ENCODE measurements at regions not wholly inside any gene's neighbourhood (a gene's known extent, or its start where the extent isn't known, plus 50 kb on each side); places are given as distances from the start of the nearest gene placed in this dataset.

GRCh38 chr14:37903343-37904191 lies 304.1 kb upstream of the SSTR1 start:
- DNase-seq, result no peak

- DNase-seq, result no peak
Measured at GRCh38 chr14:37924622-37925021, 283.1 kb upstream of the SSTR1 start.

DNA sequence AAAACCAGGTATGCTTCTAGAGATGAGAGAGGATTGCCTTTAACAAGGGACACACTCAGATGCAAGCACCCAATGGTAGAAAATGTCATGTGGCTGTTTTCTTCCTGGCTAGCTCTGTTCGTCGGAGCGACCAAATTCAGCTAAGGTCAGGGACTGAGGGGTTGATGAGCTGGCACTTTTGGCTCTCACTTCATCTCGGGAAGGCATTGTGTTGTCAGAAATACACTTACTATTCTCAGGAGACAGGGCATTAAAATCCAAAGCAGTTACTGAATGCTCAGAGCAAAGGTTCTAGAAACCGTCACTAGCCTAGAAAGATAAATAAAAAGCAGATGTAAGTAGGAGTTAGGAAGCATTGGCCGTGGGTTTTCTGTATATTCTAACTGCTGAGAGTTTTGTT lies 275.7 kb upstream of the SSTR1 start:
- DNase-seq, result no peak

GRCh38 chr14:37932481-37932880 lies 275.2 kb upstream of the SSTR1 start:
- no peak for DNase-seq

DNA sequence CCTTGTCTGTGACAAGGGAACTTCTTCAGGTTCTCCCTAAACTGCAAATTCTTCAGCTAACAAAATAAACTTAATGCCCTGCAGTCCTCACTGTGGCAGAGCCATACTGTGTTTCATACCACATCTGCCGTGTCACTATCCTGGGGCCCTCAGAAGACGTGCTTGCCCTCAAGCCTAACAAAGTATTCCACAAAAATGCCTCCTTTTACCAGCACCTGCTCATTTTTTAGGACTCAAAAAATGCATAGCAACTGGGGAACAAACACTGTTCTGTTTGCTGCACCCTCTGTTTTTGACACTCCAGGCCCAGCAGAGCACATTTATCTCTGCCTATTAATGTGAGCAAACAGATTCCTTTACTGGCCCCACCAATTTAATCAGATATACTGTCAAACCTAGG lies 270.7 kb upstream of the SSTR1 start:
- no peak for DNase-seq

- no peak for DNase-seq
Measured at GRCh38 chr14:37939442-37940028, 268.2 kb upstream of the SSTR1 start.

- no peak for DNase-seq
Measured at GRCh38 chr14:37945959-37946358, 261.7 kb upstream of the SSTR1 start.

GRCh38 chr14:37946819-37947218 lies 260.9 kb upstream of the SSTR1 start:
- DNase-seq, result no peak

DNA sequence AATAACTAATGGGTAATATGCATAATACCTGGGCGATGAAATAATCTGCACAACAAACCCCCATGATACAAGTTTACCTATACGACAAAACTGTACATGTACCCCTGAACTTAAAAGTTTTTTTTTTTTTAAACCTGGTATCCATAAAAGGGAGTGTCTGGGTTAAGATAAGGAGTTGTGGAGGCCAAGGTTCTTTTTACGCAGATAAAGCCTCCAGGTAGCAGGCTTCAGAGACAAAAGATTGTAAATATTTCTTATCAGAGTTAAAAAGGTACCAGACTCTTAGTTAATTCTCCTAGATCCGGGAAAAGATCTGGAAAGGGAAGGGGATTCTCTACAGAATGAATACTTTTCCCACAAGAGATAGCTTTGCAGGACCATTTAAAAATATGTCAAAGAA lies 259.4 kb upstream of the SSTR1 start:
- no peak for DNase-seq

DNA sequence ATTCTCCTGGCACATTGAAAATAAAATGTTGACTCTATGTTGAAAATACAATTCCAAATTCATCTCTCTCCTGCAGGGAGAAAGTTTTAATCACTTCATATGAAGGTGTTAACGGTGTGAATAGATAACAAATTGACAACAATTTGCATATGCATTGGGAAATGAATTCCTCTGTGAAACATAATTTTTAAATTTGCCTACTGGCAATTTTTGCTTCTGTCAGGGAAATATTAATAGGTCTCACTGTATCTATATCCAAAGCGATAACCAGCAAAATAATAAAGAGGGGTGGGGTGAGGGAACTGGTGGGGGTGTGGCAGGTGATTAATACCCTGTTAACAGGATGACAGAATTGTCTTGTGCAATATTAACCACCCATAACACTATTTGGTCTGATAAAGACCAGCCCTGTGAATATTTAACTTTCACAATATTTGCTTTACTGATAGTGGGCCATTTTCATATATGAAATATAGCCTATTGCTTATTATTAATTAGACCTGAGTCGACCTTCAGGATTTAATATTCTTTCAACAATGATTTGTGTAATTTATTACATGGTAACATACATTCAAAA lies 239.0 kb upstream of the SSTR1 start:
- DNase-seq, result no peak

DNA sequence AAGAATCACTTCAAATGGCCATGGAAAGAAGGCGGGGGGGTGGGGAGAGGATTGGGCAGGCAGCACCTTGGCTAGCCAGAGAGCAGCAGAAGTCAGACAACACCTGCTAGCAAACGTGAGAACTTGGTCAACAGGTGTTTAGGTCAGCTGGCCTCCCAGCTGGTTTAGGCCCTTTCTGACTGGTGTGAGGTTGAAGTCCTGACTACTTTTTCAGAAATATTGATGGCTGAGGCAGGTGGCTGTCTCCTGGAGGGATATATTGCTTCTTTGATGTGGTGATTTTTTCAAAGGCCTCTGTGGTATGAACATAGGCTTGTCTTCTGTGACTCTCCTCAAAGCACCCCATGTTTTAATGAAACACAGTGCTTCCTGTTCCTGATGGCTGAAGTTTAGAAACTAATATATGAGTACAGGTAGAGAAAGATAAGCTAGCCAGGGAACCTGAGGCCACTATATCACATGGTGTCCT lies 238.2 kb upstream of the SSTR1 start:
- DNase-seq, result no peak

GRCh38 chr14:37970696-37971095 lies 237.0 kb upstream of the SSTR1 start:
- no peak for DNase-seq

DNA sequence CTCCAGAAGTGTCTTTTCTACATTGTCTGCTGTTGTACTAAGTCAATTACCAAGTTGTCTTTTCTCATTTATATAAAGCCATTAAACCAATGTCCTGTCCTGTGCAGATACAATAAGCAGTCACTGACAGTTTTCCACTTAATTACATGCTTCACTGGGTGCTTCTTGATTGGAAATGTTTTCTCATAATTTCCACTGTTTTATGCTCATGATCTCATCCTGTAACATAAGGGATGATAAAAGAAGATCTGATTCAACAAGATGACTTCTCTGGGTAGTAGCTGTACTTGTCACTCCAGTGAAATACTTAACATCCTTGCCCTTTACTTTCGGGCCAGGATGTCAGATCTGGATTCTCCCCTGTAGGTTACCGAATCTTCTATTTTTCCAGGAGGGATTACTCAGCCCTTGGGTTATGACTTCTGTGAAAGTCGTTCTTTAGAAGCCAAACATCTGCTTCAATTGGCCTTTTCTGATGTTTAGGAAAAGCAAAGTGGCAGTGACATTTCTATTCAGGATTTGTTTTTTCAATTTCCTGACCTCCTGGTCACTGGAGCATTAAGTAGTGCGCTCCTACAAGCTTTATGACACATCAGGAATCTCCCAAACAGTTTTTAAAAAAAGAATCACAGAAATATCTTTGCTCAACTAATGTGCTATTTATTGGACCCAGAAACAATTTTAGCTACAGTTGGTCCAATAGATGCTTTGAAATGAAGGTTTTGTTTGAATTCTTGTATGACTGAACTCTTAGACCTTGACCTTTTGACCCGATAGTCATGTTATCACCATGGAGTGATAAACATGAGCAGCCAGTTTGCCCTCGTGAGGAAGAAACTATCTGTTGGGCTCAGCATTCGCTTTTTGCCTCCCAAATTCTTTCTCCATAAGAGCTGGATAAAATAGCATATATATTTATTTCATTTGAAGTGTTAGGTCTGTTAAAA lies 234.5 kb upstream of the SSTR1 start:
- no peak for DNase-seq

DNA sequence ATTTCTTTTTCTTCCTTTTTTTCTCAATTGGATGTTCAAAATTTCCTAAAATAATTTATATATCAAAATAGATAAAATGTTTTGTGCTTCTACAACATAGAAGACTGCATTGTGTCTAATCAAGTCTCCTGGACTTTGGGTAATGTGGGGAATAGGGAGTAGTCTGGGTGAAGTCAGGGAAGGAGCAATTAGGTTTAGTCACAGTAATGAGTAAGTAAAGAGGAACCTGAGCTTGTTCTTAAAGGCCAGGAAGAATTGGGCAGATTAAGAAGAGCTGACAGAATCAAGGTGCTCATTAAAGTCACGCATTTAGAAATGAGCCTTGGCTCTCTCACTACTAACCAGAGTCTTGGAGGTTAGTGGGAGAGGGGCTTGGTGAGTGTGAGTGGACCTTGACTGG lies 233.3 kb upstream of the SSTR1 start:
- DNase-seq, result no peak

DNA sequence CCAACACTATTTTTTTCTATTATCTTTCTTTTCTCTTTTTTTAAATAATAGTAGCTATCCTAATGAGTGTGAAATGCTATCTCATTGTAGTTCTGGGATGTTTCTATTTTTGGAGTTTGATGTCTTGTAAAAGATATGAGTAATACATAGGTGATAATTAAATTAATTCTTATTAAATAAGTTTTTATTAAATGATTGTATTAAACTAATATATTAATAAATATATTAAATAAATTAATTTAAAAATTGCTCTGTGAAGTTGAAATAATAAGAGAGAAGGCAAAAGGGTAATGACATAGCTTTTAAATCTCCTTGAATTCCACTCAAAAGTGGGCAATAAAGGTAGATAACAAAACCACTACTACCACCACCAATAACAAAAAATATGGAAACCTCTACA lies 230.2 kb upstream of the SSTR1 start:
- no peak for DNase-seq

GRCh38 chr14:37985826-37986470 lies 221.8 kb upstream of the SSTR1 start:
- DNase-seq, result peak; percentile 2 to 36 (median 6)

- no peak for DNase-seq
Measured at GRCh38 chr14:37988472-37988871, 219.2 kb upstream of the SSTR1 start.

- no peak for DNase-seq
Measured at GRCh38 chr14:37991027-37991426, 216.7 kb upstream of the SSTR1 start.

- DNase-seq, result no peak
Measured at GRCh38 chr14:37992499-37992898, 215.2 kb upstream of the SSTR1 start.

- DNase-seq, result no peak
Measured at GRCh38 chr14:37994846-37995372, 212.8 kb upstream of the SSTR1 start.

GRCh38 chr14:37997017-37997416 lies 210.7 kb upstream of the SSTR1 start:
- no peak for DNase-seq

- DNase-seq, result no peak
Measured at GRCh38 chr14:38000340-38000739, 207.4 kb upstream of the SSTR1 start.
